ENCODE measurements at regions not wholly inside any gene's neighbourhood (a gene's known extent, or its start where the extent isn't known, plus 50 kb on each side); places are given as distances from the start of the nearest gene placed in this dataset.
"Not testable (repeated sequence)": the region's sequence is repeated elsewhere in the genome, so short reads cannot be mapped to it uniquely, and the experiment has no call there.

DNA sequence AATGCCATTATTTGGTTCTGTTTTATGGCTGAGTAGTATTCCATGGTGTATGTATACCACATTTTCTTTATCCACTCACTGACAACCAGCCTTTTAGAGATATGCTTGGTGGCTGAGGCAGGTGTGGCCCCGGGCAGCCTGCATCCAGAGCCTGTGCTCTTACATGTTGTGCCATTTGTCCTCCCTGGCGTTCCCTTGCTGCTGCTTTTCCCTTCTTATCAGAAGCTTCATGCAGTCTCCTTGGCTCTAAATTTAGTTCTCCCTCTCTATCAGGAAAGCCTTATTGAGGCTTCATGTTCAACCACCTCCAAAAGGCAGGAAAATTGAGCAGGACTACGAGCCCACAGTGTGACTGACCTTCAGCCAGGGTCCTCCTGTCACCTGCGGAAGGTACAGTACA lies 131.7 kb upstream of the ITGA6 start:
- no peak for DNase-seq

DNA sequence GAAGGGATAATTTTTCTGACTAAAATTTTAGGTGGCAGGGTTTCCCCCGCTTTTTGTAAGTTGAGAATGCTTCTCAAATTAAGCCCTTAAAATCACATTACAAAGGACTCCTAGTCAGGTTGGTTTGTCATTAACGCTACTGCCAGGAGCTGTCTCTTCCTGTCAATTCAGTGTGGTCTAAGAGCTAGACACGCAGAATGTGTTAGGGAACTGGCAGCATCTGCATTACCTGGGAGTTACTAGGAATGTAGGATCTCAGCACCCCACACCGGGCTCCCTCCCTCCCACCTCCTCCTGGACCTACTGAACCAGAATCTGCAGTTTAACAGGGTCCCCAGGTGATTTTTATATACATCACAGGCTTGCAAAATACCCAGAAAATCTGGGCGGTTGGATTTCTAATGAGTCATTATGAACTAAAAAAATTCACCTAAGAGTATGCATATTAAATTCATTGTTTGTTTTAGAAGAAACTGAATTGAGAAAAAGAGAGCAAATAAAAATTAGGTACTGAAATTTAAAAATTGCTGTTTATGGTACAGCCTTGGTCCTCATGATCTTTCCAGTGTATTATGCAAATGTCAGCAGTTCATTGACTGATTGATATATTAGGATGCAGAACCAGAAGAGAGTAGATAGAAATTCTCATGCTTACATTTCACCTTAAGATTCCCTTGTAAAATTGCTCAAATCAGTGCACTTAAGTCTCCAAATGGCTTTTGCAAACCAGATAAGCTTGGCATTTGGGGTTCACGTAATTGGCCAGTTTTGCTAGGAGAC lies 130.9 kb upstream of the ITGA6 start:
- DNase-seq = no peak

DNA sequence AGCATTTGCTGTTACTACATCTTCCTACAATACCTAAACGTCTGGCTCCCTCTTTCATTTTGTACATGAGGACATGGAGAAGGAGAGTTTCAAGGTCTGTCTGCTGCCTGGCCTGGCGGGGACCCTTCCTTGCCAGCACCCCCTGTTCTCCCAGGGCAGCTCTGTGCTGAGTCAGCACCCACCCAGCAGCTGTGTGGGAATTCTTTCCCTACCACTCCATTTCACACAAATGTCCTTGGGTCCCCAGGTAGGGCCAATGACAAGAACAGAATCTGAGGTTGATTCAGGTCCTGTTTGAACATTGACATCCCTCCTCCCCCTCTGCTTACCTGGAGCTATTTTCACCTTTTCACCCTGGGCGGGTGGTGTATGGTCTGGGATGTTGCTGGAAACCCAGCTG lies 129.9 kb upstream of the ITGA6 start:
- no peak for DNase-seq

GRCh38 chr2:172297950-172298349 lies 129.4 kb upstream of the ITGA6 start:
- no peak for DNase-seq

DNA sequence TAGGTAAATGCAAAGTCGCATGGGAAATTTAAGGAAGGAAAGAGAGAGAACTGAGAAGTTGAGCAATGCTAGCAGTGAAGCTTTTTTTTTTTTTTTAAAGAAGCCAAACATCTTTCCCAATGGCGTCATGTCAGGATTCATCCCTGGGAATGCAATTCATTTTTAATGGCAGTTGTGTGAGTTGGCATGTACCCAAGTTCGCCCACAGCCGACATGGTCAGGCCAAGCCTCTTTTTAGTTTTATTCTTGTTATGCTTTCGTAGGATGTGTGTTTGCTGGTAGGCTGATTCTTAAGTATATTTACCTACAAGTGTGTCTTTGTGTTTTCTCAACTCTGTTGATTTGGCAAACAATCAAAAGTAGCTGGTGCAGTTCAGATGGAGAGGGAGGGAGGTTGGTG lies 127.6 kb upstream of the ITGA6 start:
- no peak for DNase-seq

GRCh38 chr2:172300851-172301250 lies 126.5 kb upstream of the ITGA6 start:
- DNase-seq = no peak

- no peak for DNase-seq
These were observed 122.3 kb upstream of the ITGA6 start for GRCh38 chr2:172305066-172305465.

- DNase-seq = no peak
These were observed 119.6 kb upstream of the ITGA6 start for GRCh38 chr2:172307800-172308199.

DNA sequence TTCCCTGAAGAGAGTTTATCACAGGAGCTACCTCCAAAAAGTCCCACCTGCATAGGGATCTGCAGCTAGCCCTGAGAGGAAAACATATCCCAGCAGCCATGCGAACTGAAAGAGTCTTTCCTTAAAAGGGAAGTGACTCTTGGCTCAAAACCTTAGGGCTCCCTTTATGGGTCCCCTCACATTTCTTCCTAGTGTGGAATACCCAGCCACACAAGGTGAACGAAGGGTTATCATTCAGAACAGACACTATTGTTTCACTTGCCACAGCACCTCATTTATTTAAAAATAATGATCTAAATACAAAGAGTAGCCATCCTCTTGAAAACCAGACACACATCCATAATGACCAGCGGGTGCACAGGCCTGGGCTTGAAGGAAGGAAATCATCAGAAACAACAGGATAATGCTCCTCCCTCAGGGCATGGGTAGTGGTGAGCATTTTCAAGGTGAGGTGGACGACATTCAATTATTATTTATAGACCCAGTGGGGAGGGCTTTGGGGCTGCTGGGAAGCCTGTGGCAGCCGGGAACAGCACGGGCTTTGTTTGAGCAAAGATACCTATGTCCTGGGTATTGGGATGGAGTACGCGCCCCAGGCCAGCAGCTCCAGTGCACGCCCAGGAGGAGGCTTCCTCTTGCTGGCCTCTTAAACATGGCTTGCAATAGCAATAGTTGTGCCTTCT lies 119.0 kb upstream of the ITGA6 start:
- DNase-seq = no peak

- no peak for DNase-seq
These were observed 115.5 kb upstream of the ITGA6 start for GRCh38 chr2:172311921-172312345.

DNA sequence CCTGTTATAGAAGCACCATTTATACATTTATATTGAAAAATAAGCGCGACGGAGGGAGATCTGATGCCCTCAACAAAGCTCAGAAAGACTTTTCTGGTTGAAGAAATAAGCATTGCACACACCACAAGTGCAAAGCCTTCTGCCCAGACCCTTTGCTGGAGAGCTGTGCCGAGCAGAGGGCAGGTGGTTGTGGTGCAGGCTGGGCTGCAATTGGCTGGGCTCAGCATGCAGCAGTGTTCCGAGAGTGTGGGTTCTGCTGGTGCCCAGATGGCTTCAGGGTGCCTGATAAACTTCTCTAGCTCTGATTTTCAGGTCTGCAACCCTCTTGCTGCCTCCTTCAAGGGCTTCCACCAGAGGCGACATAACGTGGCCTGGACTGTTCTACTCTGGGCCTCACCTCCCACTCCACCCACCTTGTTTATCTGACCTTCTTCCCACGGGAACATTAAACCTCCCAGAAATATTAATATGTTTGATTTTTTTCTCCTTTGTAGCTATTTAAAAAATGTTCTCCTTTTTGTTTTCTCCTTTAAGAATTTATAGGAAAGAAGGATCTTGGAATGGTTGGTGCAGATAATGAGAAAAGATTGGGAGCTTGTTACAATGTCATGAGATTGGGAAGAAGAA lies 113.6 kb upstream of the ITGA6 start:
- no peak for DNase-seq

DNA sequence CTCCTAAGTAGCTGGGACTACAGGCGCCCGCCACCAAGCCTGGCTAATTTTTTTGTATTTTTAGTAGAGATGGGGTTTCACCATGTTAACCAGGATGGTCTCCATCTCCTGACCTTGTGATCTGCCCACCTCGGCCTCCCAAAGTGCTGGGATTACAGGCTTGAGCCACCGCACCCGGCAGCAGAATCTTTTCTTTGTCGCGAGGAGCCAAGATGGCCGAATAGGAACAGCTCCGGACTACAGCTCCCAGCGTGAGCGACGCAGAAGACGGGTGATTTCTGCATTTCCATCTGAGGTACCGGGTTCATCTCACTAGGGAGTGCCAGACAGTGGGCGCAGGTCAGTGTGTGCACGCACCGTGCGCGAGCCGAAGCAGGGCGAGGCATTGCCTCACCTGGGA lies 112.3 kb upstream of the ITGA6 start:
- not testable (repeated sequence) for DNase-seq

GRCh38 chr2:172322049-172322448 lies 105.3 kb upstream of the ITGA6 start:
- DNase-seq = no peak

DNA sequence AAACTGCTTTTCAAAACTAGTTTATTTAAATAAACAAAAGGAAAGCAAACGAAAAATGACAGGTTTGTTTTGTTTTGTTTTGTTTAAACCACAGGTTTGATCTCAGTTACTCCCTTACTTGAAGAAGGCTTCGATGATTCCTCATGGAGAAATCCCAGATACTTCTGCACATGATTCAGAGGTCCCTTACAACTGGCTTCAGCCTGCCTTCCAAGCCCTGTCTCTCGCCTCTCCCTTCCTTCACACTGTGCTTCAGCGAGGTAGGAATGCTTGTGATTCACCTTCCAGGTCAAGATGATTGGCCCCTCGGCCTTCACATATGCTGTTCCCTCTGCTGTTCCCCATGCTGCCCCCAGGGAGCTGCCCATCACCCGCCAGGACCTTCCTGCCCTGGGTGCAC lies 104.1 kb upstream of the ITGA6 start:
- DNase-seq = no peak

- no peak for DNase-seq
These were observed 103.4 kb upstream of the ITGA6 start for GRCh38 chr2:172323861-172324597.

GRCh38 chr2:172326211-172326509 lies 101.2 kb upstream of the ITGA6 start:
- no peak for DNase-seq

GRCh38 chr2:172328103-172328841 lies 99.1 kb upstream of the ITGA6 start:
- no peak for DNase-seq

- no peak for DNase-seq
These were observed 98.0 kb upstream of the ITGA6 start for GRCh38 chr2:172329416-172329773.

DNA sequence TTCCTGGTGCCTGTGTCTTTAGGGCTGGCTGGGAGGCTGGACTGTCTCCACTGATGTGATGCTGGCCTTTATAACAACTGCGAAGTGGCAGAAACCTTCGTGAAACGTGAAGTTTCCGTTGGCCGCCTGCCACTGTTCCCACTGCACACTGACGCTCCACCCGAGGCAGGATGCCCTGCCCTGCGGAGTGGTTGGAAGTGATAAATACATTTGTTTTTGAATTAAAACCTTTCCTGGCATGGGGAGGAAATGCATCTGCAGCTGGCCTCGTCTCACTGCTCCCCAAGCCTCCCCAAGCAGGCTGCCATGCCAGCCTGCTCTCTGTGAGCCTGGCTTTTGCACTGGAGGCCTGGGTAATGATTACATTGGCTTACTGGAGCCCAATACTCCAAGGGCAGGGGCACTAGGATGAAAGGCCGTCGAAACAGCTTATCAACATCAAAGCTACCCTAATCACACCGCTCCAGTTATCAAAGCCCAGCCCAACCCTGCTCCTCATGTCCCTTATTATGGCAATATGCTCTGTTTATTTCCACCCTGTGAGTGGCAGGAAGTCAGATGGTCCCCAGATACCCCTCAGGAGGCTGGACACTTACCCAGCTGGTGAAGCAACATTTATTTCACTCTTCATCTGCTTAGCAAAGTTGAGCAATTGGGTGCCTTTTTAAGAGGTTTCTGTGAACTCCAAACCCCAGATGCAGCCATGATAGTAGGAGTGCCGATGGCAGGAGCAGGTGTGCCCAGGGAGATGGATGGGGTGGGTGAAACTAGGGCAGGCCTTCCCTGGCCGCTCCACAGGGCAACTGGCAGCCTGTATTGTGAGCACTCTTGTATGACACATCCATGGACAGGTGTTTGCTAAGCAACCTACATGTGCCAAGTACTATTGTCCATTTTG lies 97.4 kb upstream of the ITGA6 start:
- DNase-seq = no peak

DNA sequence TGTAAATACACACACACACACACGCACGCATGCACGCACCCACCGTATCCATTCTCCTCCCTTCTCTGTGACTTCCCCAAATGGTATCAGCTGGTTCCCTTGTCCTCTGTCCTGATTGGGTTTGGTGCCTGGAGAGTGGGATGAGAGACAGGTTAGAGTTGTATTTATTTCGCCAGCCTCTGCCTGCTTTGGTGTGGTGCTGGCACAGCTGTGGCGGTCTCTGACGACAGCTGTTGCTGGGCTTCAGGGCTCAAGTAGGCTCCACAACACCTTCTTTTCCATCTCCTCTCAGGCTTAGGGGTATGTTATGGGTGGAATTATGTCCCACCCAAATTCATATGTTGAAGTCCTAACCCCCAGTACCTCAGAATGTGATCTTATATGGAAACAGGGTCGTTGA lies 94.9 kb upstream of the ITGA6 start:
- DNase-seq = no peak

DNA sequence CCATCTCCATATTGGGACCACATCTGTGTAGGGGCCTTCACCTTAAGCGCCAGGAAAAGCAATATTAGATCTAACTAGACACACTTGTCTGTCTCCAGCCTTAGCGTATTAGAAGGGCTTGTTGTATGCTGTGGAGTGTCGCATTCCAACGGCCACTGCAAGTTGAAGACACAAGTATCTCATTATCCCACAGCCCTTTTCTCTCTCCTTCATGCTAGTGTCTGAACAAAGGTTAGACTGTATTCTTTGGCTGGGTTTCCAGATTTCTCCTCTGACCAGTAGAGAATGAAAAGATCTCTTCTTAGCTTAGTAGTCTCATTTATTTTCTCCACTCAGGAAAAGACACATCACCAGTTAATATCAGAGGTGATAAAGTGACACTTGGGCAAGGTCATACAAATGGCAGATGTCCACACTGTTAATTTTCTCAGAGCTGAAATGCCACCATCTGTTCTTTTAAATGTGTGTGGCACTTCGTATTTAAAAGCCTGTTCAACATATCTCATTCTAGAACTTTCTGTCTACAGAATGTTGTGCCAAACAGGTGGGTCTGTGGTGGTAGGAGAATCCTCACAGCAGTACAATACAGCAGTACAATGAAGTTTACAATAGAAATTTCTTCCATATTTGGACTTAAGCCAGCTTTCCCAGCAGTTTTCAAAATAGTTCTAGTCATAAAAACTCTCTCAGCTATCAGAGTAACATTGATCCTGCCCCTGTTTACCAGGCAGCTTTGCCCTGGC lies 94.0 kb upstream of the ITGA6 start:
- DNase-seq = no peak

All from CD4-positive, alpha-beta T cell treated with Interferon gamma for 1 hour (primary cell).